Effector memory CD4-positive, alpha-beta T cell (primary cell): ENCODE measurements at regions not wholly inside any gene's neighbourhood (a gene's known extent, or its start where the extent isn't known, plus 50 kb on each side); places are given as distances from the start of the nearest gene placed in this dataset.

Source experiments
- DNase-seq, 3 donors: peaks; one replicate each; pipeline ENCODE4 v3.0.0-alpha.2; 2020
- H3K27ac ChIP-seq: 2 replicates; pipeline ENCODE4 v1.7.0; 2013; ENCODE audit warnings: mild to moderate bottlenecking, low read length, moderate library complexity; ENCODE audit not compliant: insufficient read depth, poor library complexity, severe bottlenecking
- H3K27me3 ChIP-seq: replicated peaks from 2 replicates; pipeline ENCODE4 v1.7.0; 2013; ENCODE audit warnings: mild to moderate bottlenecking, low read length; ENCODE audit not compliant: insufficient read depth, control insufficient read depth, poor library complexity, severe bottlenecking
- H3K36me3 ChIP-seq: 2 replicates; pipeline ENCODE4 v1.7.0; 2013; ENCODE audit warnings: mild to moderate bottlenecking, low read length, moderate library complexity; ENCODE audit not compliant: control insufficient read depth, insufficient read depth
- H3K4me1 ChIP-seq: 2 replicates; pipeline ENCODE4 v1.7.0; 2013; ENCODE audit warnings: low read length, mild to moderate bottlenecking; ENCODE audit not compliant: control insufficient read depth, insufficient read depth, poor library complexity, severe bottlenecking
- H3K4me3 ChIP-seq: 2 replicates; pipeline ENCODE4 v1.7.0; 2013; ENCODE audit warnings: low read length, low read depth, mild to moderate bottlenecking; ENCODE audit not compliant: insufficient read depth, poor library complexity, severe bottlenecking
- H3K9me3 ChIP-seq: 2 replicates; pipeline ENCODE4 v1.7.0; 2013; ENCODE audit warnings: mild to moderate bottlenecking, low read length, moderate library complexity; ENCODE audit not compliant: control insufficient read depth

- H3K27ac ChIP-seq, result no peak overlapping the region
- no peaks in the 10 kb centered on the region for H3K27me3 ChIP-seq
- no peaks in the 10 kb centered on the region for H3K4me1 ChIP-seq
- H3K9me3 ChIP-seq, result no peaks in the 10 kb centered on the region
- no peaks in the 10 kb centered on the region for H3K36me3 ChIP-seq
- no peak for DNase-seq
- no peak overlapping the region for H3K4me3 ChIP-seq
These were observed 299.0 kb upstream of the CADM1 start for GRCh38 chr11:115803073-115803740.

DNA sequence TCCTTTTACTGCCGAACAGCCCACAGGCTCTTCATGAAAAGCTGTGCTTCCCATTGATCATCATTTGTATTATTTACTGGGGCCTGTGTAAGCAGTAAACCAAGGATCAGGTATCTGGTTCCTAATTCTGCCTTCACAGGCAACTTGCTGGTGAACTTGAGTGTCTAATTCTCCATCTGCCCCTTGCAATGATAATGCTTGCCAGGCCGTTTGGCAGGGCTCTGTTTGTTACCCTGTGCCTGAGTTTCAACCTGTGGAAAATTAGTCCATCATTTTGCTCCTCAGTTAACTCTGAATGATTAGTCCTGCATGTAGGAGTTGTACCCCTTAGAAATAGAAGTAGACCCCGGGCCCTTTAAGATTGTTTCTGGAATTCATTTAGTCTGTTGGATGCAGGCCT, 298.4 kb upstream of the CADM1 start:
- H3K27me3 ChIP-seq, result no peaks in the 10 kb centered on the region
- H3K36me3 ChIP-seq, result no peaks in the 10 kb centered on the region
- no peak for DNase-seq
- H3K4me1 ChIP-seq, result no peaks in the 10 kb centered on the region
- no peak overlapping the region for H3K27ac ChIP-seq
- H3K9me3 ChIP-seq, result no peaks in the 10 kb centered on the region
- no peak overlapping the region for H3K4me3 ChIP-seq

GRCh38 chr11:115792903-115793302, 288.7 kb upstream of the CADM1 start:
- no peaks in the 10 kb centered on the region for H3K9me3 ChIP-seq
- H3K4me3 ChIP-seq, result no peak overlapping the region
- no peak overlapping the region for H3K27ac ChIP-seq
- no peaks in the 10 kb centered on the region for H3K27me3 ChIP-seq
- DNase-seq, result no peak
- H3K36me3 ChIP-seq, result no peaks in the 10 kb centered on the region
- no peaks in the 10 kb centered on the region for H3K4me1 ChIP-seq

- H3K27me3 ChIP-seq, result no peaks in the 10 kb centered on the region
- H3K4me3 ChIP-seq, result no peak overlapping the region
- DNase-seq, result no peak
- no peaks in the 10 kb centered on the region for H3K9me3 ChIP-seq
- H3K27ac ChIP-seq, result no peak overlapping the region
- no peaks in the 10 kb centered on the region for H3K4me1 ChIP-seq
- no peaks in the 10 kb centered on the region for H3K36me3 ChIP-seq
These were observed 283.1 kb upstream of the CADM1 start for GRCh38 chr11:115787302-115787701.

DNA sequence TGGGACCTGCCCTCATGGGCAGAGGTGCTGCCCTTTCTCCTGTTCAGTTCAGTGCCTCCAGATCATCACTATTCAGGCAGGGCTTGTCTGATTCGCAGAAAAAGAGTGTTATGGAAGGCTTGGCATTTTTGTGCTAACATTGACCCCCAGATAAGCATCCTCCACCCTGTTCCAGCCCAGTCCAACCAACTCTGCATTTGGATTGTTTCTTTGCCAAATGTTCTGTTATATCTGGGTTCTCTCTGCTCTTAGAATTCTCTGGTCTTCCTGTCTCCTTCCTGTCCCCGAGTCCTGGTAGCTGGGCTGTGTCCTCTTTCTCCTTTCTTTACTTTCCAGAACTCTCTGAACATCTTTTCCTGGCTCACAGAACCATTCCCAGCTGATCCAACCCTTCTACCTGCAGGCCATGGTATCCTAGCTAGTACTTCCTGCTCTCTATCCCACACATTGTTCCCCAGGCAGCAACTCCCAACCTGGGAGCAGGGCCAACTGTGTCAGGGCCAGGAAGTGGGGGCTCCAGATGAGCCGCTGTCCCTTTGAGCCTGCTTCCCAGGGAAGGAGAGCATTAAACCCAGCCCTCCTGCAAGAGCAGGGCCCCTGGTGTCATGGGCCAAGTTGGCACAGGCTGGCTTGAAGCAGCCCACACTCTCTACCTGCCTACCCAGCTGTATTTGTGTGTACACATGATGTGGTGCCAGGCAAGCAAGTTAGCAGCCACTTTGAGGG, 280.7 kb upstream of the CADM1 start:
- DNase-seq, result no peak
- no peaks in the 10 kb centered on the region for H3K27me3 ChIP-seq
- H3K36me3 ChIP-seq, result no peaks in the 10 kb centered on the region
- no peaks in the 10 kb centered on the region for H3K9me3 ChIP-seq
- H3K27ac ChIP-seq, result no peak overlapping the region
- no peak overlapping the region for H3K4me3 ChIP-seq
- no peaks in the 10 kb centered on the region for H3K4me1 ChIP-seq

DNA sequence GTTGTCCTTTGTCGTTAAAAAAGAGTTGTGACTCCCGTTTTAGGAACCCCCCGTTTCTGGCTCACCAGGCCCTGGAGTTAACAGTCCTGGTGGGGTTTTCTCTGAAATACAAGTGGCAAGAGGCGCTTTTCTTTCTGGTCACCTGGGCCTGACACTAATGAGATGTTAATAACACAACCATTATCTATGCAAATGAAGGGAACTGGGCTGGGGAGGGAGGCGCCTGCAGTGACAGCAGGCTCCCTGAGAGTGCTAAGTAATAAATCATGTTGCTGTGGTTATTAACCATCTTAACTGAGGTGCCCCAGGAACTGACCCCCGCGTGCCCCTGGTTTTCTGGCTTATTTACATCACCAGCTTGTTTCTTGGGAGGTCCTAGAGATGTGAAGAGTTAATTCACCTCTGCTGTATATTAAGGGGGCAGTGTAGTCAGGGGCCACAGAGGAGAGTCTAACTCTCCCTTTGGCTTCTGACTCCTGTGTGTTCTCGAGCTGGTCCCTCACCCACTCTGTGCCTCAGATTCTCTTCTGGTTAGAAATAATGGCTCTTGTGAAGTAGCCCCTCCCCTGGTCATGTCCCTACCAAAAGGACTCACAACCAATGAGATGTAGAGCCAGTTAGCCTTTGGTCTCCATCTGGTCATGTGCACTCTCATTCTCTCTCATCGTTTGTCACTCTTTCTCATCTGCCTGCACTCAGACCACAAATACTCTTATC, 276.6 kb upstream of the CADM1 start:
- H3K36me3 ChIP-seq, result no peaks in the 10 kb centered on the region
- no peak for DNase-seq
- no peaks in the 10 kb centered on the region for H3K4me1 ChIP-seq
- no peak overlapping the region for H3K27ac ChIP-seq
- no peaks in the 10 kb centered on the region for H3K27me3 ChIP-seq
- no peaks in the 10 kb centered on the region for H3K9me3 ChIP-seq
- no peak overlapping the region for H3K4me3 ChIP-seq

DNA sequence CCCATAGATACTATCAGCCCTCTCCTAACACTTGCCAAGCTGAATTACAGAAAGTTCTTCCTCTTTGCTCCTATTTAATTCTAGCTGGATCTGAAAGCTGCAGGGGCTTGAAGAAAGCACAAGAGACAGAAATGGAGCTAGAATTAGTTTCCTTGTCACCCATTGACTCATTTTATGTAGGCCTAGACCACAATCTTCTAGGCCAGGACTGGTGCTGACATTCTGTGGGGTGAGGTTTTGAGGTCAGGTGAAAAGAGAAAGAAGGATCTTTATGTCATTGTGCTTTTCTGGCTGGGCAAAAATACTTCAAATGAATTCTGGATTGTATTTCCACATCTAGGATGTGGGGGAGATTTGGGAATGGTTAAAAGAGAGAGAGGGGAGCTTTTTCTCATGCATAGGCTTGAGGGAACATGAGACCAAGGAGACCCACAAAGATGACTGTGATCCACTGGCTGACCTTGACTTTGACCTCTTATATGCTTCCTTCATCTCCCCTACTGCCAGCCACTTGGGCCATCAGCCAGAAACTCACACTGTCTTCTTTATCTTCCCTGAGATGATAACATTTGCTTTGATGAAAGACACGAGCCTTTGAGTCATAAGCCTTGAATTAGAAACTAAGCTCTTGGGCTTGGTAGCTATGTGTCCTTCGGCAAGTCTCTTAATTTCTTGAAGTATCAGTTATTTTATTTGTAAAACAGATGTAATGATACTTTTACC, 274.9 kb upstream of the CADM1 start:
- H3K4me1 ChIP-seq, result no peaks in the 10 kb centered on the region
- H3K4me3 ChIP-seq, result no peak overlapping the region
- no peak for DNase-seq
- no peak overlapping the region for H3K27ac ChIP-seq
- no peaks in the 10 kb centered on the region for H3K36me3 ChIP-seq
- H3K27me3 ChIP-seq, result no peaks in the 10 kb centered on the region
- no peaks in the 10 kb centered on the region for H3K9me3 ChIP-seq

DNA sequence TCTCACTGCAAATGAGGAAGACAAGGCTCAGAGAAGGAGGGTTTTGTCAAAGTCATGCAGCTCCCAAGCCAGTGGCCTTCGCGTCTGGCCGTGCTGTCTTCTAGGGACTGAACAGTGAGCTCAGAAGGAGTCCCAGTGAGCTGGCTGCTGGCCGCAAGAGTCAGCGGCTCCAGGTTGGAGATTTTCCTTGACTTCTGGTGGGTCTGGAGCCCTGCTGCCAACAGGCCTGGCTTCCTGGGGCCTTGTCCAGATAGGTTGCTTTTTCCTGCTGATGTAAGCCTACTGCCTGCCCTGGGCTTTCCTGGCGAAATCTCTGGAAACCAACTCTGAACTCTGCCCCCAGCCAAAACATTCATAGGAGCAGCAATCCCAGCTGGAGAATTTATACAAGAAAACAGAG, 272.7 kb upstream of the CADM1 start:
- Histone ChIP-seq H3K36me3 (no peaks in the 10 kb centered on the region), H3K9me3 (no peaks in the 10 kb centered on the region)

DNA sequence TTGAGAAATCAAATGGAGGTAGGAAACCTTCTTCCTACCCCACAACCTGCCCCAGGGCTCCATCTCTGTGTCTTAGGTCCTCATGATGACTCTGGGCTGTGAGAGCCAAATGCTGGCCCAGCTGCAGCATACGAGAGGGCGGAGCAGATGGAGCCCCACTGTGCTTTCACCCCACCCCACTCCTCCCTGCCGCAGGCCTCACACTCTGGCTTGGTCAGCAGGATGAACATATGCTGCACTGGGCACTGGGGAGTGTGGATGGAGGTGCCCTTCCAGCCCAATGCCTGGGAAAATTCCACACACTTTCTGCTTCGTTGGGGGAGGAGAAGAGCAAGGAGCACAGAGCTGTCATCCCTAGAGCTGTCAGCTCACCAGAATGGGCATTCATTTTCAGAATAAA, 271.6 kb upstream of the CADM1 start:
- H3K27me3 ChIP-seq, result no peaks in the 10 kb centered on the region
- no peaks in the 10 kb centered on the region for H3K36me3 ChIP-seq
- no peaks in the 10 kb centered on the region for H3K4me1 ChIP-seq
- DNase-seq, result no peak
- no peaks in the 10 kb centered on the region for H3K9me3 ChIP-seq
- H3K27ac ChIP-seq, result no peak overlapping the region
- no peak overlapping the region for H3K4me3 ChIP-seq

More for the DNA sequence above, 272.7 kb upstream of the CADM1 start:
- no peaks in the 10 kb centered on the region for H3K27me3 ChIP-seq
- no peaks in the 10 kb centered on the region for H3K4me1 ChIP-seq
- H3K27ac ChIP-seq, result no peak overlapping the region
- H3K4me3 ChIP-seq, result no peak overlapping the region
- DNase-seq, result no peak
